ENCODE measurements at regions not wholly inside any gene's neighbourhood (a gene's known extent, or its start where the extent isn't known, plus 50 kb on each side); places are given as distances from the start of the nearest gene placed in this dataset.

- no peak for DNase-seq (ENCODE audit: low spot score)
Measured at GRCh38 chr11:33412241-33412640, 155.1 kb downstream of the HIPK3 start.

GRCh38 chr11:33411751-33412150 is 154.6 kb downstream of the HIPK3 start:
- no peak for DNase-seq (ENCODE audit: low spot score)

- no peak for DNase-seq (ENCODE audit: low spot score)
Measured at GRCh38 chr11:33410086-33410765, 153.0 kb downstream of the HIPK3 start.
